Left lung (tissue), 4 donors: ENCODE measurements at regions not wholly inside any gene's neighbourhood (a gene's known extent, or its start where the extent isn't known, plus 50 kb on each side); places are given as distances from the start of the nearest gene placed in this dataset.

Experiments
- ATAC-seq: fragments of 200-7000 bp; cut with Tn5 transposase; one replicate; pipeline ENCODE4 v1.9.1; 2020; ENCODE audit warnings: moderate library complexity
- DNase-seq, 4 donors: peaks; one replicate each; pipeline ENCODE4 v3.0.0-alpha.2; 2013 to 2020
- H3K27ac ChIP-seq, 2 donors: fragments of 200-600 bp; sonication (generic) in 1 of 2; one replicate each; pipeline versions ENCODE4 v1.5.0 to v1.8.0; 2020 to 2021
- H3K27me3 ChIP-seq, 2 donors: fragments of 200-600 bp; sonication (generic) in 1 of 2; one replicate each; pipeline versions ENCODE4 v1.5.0 to v1.8.0; 2020 to 2021
- H3K36me3 ChIP-seq, 2 donors: fragments of 200-600 bp; sonication (generic) in 1 of 2; one replicate each; pipeline versions ENCODE4 v1.5.0 to v1.8.0; 2020 to 2021
- H3K4me1 ChIP-seq, 2 donors: fragments of 200-600 bp; one replicate each; pipeline ENCODE4 v1.8.0; 2021
- H3K4me3 ChIP-seq, 2 donors: fragments of 200-600 bp; sonication (generic) in 1 of 2; one replicate each; pipeline versions ENCODE4 v1.5.0 to v1.8.0; 2020 to 2021; ENCODE audit warnings: mild to moderate bottlenecking in 1 of 2
- H3K9me3 ChIP-seq, 2 donors: fragments of 200-600 bp; sonication (generic) in 1 of 2; one replicate each; pipeline versions ENCODE4 v1.5.0 to v1.8.0; 2020 to 2021
- CTCF ChIP-seq, 2 donors: fragments of 200-600 bp; sonication (generic) in 1 of 2; IDR thresholded peaks; one replicate each; pipeline versions ENCODE4 v1.5.0 to v1.8.0; 2021; ENCODE audit warnings: antibody characterized with exemption in 2 of 2
- intact Hi-C, 2 donors: fragments of 100-400 bp; cut with DNase I; formaldehyde crosslinking; loops; one replicate each; pipeline versions ENCODE4 v1.11.2 to v1.14.2; 2022
- donor health status: DM: no; HTN: yes; CAD: no.
- donor health status: DM: no; HTN: no; CAD: no.

GRCh38 chr2:120879431-120880295 is 144.0 kb downstream of the GLI2 start:
- intact Hi-C loops, result no loop called here
- peaks cover 0 to 34% of the 10 kb centered on the region in 2 donors for H3K27me3 ChIP-seq
- H3K9me3 ChIP-seq, result no peaks in the 10 kb centered on the region
- TF ChIP-seq CTCF (IDR thresholded peaks at IDR 0.05), result no peak
- H3K27ac ChIP-seq, result no peak overlapping the region
- H3K36me3 ChIP-seq, result no peaks in the 10 kb centered on the region
- H3K4me3 ChIP-seq, result no peak overlapping the region
- peak in 1 of 4 donors; percentile 60 for DNase-seq
- H3K4me1 ChIP-seq, result no peaks in the 10 kb centered on the region
- peak; percentile 69 for ATAC-seq

- intact Hi-C loops, result no loop called here
- no peaks in the 10 kb centered on the region for H3K4me1 ChIP-seq
- DNase-seq (peak in 1 of 4 donors; percentile 39), ATAC-seq (no peak)
- no peaks in the 10 kb centered on the region for H3K9me3 ChIP-seq
- no peak overlapping the region for H3K4me3 ChIP-seq
- no peak overlapping the region for H3K27ac ChIP-seq
- TF ChIP-seq CTCF (IDR thresholded peaks at IDR 0.05), result no peak
- H3K27me3 ChIP-seq, result peaks cover 0 to 39% of the 10 kb centered on the region in 2 donors
- H3K36me3 ChIP-seq, result no peaks in the 10 kb centered on the region
Observed at GRCh38 chr2:120880381-120880780, 144.7 kb downstream of the GLI2 start.

- no peak for ATAC-seq
- no peak for TF ChIP-seq CTCF (IDR thresholded peaks at IDR 0.05)
- Histone ChIP-seq H3K36me3 (no peaks in the 10 kb centered on the region), H3K27me3 (peaks cover 0 to 48% of the 10 kb centered on the region in 2 donors), H3K9me3 (no peaks in the 10 kb centered on the region), H3K27ac (no peak overlapping the region), H3K4me3 (no peak overlapping the region), H3K4me1 (no peaks in the 10 kb centered on the region)
- DNase-seq, result peak in 1 of 4 donors; percentile 60
- intact Hi-C loops, result no loop called here
Observed at GRCh38 chr2:120881981-120882788, 146.5 kb downstream of the GLI2 start.

GRCh38 chr2:120883607-120884440 is 148.2 kb downstream of the GLI2 start:
- intact Hi-C loops, result no loop called here
- no peaks in the 10 kb centered on the region for H3K9me3 ChIP-seq
- H3K4me1 ChIP-seq, result no peaks in the 10 kb centered on the region
- peaks cover 0 to 51% of the 10 kb centered on the region in 2 donors for H3K27me3 ChIP-seq
- TF ChIP-seq CTCF (IDR thresholded peaks at IDR 0.05), result no peak
- no peak overlapping the region for H3K4me3 ChIP-seq
- ATAC-seq (no peak), DNase-seq (peak in 1 of 4 donors; percentile 51)
- no peaks in the 10 kb centered on the region for H3K36me3 ChIP-seq
- H3K27ac ChIP-seq, result no peak overlapping the region
